Fibroblast of lung (primary cell): ENCODE measurements at regions not wholly inside any gene's neighbourhood (a gene's known extent, or its start where the extent isn't known, plus 50 kb on each side); places are given as distances from the start of the nearest gene placed in this dataset.

Source experiments
- EZH2 ChIP-seq: IDR thresholded peaks from 2 replicates; pipeline ENCODE4 v1.5.1; 2012; ENCODE audit warnings: low read length, control low read depth, mild to moderate bottlenecking; ENCODE audit errors: missing control alignments
- TF ChIP-seq, protein P1 (sequence below), 2 donors: IDR thresholded peaks in 1 of 2; conservative IDR thresholded peaks in 1 of 2; 1 replicate in 1 of 2; 2 replicates in 1 of 2; pipeline ENCODE4 v1.5.1; 2011 to 2012; ENCODE audit warnings: low read length in 2 of 2, control low read depth in 1 of 2, inconsistent platforms in 1 of 2, low read depth in 1 of 2, mild to moderate bottlenecking in 1 of 2

- TF ChIP-seq, protein P1, sequence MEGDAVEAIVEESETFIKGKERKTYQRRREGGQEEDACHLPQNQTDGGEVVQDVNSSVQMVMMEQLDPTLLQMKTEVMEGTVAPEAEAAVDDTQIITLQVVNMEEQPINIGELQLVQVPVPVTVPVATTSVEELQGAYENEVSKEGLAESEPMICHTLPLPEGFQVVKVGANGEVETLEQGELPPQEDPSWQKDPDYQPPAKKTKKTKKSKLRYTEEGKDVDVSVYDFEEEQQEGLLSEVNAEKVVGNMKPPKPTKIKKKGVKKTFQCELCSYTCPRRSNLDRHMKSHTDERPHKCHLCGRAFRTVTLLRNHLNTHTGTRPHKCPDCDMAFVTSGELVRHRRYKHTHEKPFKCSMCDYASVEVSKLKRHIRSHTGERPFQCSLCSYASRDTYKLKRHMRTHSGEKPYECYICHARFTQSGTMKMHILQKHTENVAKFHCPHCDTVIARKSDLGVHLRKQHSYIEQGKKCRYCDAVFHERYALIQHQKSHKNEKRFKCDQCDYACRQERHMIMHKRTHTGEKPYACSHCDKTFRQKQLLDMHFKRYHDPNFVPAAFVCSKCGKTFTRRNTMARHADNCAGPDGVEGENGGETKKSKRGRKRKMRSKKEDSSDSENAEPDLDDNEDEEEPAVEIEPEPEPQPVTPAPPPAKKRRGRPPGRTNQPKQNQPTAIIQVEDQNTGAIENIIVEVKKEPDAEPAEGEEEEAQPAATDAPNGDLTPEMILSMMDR (conservative IDR thresholded peaks at IDR 0.05 in 1 of 2, IDR thresholded peaks at IDR 0.05 in 1 of 2; ENCODE audit: low read depth in 1 of 2, low read length in 2 of 2): no peak
- TF ChIP-seq EZH2: no peak
These were observed 582.8 kb downstream of the TCERG1L start for GRCh38 chr10:130728531-130729215.
